ENCODE measurements at regions not wholly inside any gene's neighbourhood (a gene's known extent, or its start where the extent isn't known, plus 50 kb on each side); places are given as distances from the start of the nearest gene placed in this dataset.

GRCh38 chr3:163513149-163513657 is 1565.1 kb downstream of the SI start:
- H3K79me2 ChIP-seq (ENCODE audit: control insufficient read depth, insufficient read depth, low read length): no peaks in the 10 kb centered on the region
- DNase-seq (ENCODE audit: extremely low read depth in 1 of 4, low spot score in 3 of 4) (no peak), FAIRE-seq (no peak), ATAC-seq (peak; percentile 26; the same call in 2 of the 3 replicates)
- no peak overlapping the region for H2AFZ ChIP-seq (ENCODE audit: low read depth, low read length)
- H3K9ac ChIP-seq (ENCODE audit: insufficient read depth in 1 of 2, low read depth in 2 of 2, low read length in 2 of 2): no peak overlapping the region
- no peaks in the 10 kb centered on the region for H4K20me1 ChIP-seq (replicated peaks; ENCODE audit: control insufficient read depth, insufficient read depth, low read length)
- no peaks in the 10 kb centered on the region for H3K9me3 ChIP-seq (replicated peaks; ENCODE audit: control insufficient read depth, insufficient read depth, low read depth, low read length)
- H3K27me3 ChIP-seq (ENCODE audit: control insufficient read depth in 2 of 2, insufficient read depth in 2 of 2, low read length in 2 of 2): no peaks in the 10 kb centered on the region
- no peak overlapping the region for H3K4me2 ChIP-seq (ENCODE audit: insufficient read depth, low read length)
- in situ Hi-C loops (cut with MboI) (no loop called here), intact Hi-C loops (cut with micrococcal nuclease) (no loop called here)
- no TSS peak for BruUV-seq (replicated peaks)
- H3K36me3 ChIP-seq (ENCODE audit: control insufficient read depth, insufficient read depth, low read length): peaks cover 27% of the 10 kb centered on the region; the same call in 1 of the 3 replicates
- WGBS (ENCODE audit: insufficient coverage, low coverage, missing lambda C conversion rate): 10% methylated on average over 2 of the region's 2 CpGs
- no peaks in the 10 kb centered on the region for H3K9me1 ChIP-seq (ENCODE audit: control insufficient read depth, insufficient read depth, low read length)
- H3K4me3 ChIP-seq: no peak overlapping the region
- H3K27ac ChIP-seq (ENCODE audit: extremely low read depth, low read depth, low read length): no peak overlapping the region
- TF ChIP-seq NFIX (CRISPR knock-in tag; IDR thresholded peaks at IDR 0.05; ENCODE audit: low read depth) (no peak), MAFG (tag; conservative IDR thresholded peaks at IDR 0.05) (0 out of 2 replicates have a peak, but pooled peaks have one; percentile 9), NONO (IDR thresholded peaks at IDR 0.05; ENCODE audit: low read depth in 2 of 2, low read length in 1 of 2) (no peak), FOXA1 (IDR thresholded peaks at IDR 0.05; ENCODE audit: borderline replicate concordance) (no peak), CEBPZ (IDR thresholded peaks at IDR 0.05; ENCODE audit: borderline replicate concordance, low read depth, low read length) (no peak)
- H3K4me1 ChIP-seq (replicated peaks in 1 of 2; ENCODE audit: control insufficient read depth in 2 of 2, insufficient read depth in 2 of 2, low read length in 2 of 2): no peaks in the 10 kb centered on the region
- ChIA-PET CTCF (ENCODE audit: low intra/inter-chr PET ratio) (no interaction called here), POLR2A (interaction anchor here (1.3 kb wide), 1 partner anchor 12 kb away, joined by 4 read pairs; no protein-coding TSS in a partner anchor)
